Keratinocyte (primary cell): ENCODE measurements at regions not wholly inside any gene's neighbourhood (a gene's known extent, or its start where the extent isn't known, plus 50 kb on each side); places are given as distances from the start of the nearest gene placed in this dataset.

ENCODE experiments used
- DNase-seq: peaks from one replicate; pipeline ENCODE4 v3.0.0-alpha.2; 2011; ENCODE audit warnings: low read depth, missing footprints, low spot score
- FAIRE-seq: peaks from 2 replicates; lab custom pipeline; 2011; peaks lifted over from hg19 to GRCh38; lab: Jason Lieb, UNC
- H2AFZ ChIP-seq: 2 replicates; pipeline ENCODE4 v1.6.0; 2012; ENCODE audit warnings: low read length, control low read depth, inconsistent platforms; ENCODE audit not compliant: control insufficient read depth
- H3K27ac ChIP-seq: 2 replicates; pipeline ENCODE4 v1.5.1; 2011; ENCODE audit warnings: low read length; ENCODE audit not compliant: control insufficient read depth, insufficient read depth
- H3K27me3 ChIP-seq: 3 replicates; pipeline ENCODE4 v1.6.0; 2011; ENCODE audit warnings: low read length; ENCODE audit not compliant: control insufficient read depth, insufficient read depth; ENCODE audit errors: extremely low read depth
- H3K36me3 ChIP-seq, 2 experiments: 2 replicates in 1 of 2; 3 replicates in 1 of 2; pipeline ENCODE4 v1.5.1; 2011; ENCODE audit warnings: low read length in 2 of 2, mild to moderate bottlenecking in 1 of 2; ENCODE audit not compliant: control insufficient read depth in 2 of 2, insufficient read depth in 2 of 2; ENCODE audit errors: extremely low read depth in 1 of 2
- H3K4me1 ChIP-seq: 3 replicates; pipeline ENCODE4 v1.5.1; 2011; ENCODE audit warnings: low read length; ENCODE audit not compliant: control insufficient read depth, insufficient read depth; ENCODE audit errors: extremely low read depth
- H3K4me2 ChIP-seq: 3 replicates; pipeline ENCODE4 v1.6.0; 2011; ENCODE audit warnings: low read depth, low read length; ENCODE audit not compliant: control insufficient read depth, insufficient read depth; ENCODE audit errors: extremely low read depth
- H3K4me3 ChIP-seq, 3 experiments: fragments of 200-600 bp in 1 of 3; sonication (generic) in 1 of 3; 2 replicates in 2 of 3; 3 replicates in 1 of 3; pipeline ENCODE4 v1.5.1; 2011 to 2016; ENCODE audit warnings: low read length in 3 of 3, mild to moderate bottlenecking in 3 of 3, control low read depth in 2 of 3, inconsistent platforms in 1 of 3, low read depth in 1 of 3, mixed read lengths in 1 of 3, mixed run types in 1 of 3, moderate library complexity in 1 of 3; ENCODE audit not compliant: control insufficient read depth in 2 of 3, insufficient read depth in 2 of 3; ENCODE audit errors: extremely low read depth in 1 of 3
- H3K79me2 ChIP-seq: 2 replicates; pipeline ENCODE4 v1.6.0; 2012; ENCODE audit warnings: low read length; ENCODE audit not compliant: control insufficient read depth, insufficient read depth
- H3K9ac ChIP-seq: 3 replicates; pipeline ENCODE4 v1.6.0; 2011; ENCODE audit warnings: low read length; ENCODE audit not compliant: control insufficient read depth, insufficient read depth; ENCODE audit errors: extremely low read depth
- H3K9me1 ChIP-seq: 3 replicates; pipeline ENCODE4 v1.6.0; 2011; ENCODE audit warnings: low read length; ENCODE audit not compliant: control insufficient read depth, insufficient read depth; ENCODE audit errors: extremely low read depth
- H3K9me3 ChIP-seq: 2 replicates; pipeline ENCODE4 v1.5.1; 2012; ENCODE audit warnings: low read depth, low read length; ENCODE audit not compliant: control insufficient read depth
- H4K20me1 ChIP-seq: 3 replicates; pipeline ENCODE4 v1.6.0; 2011; ENCODE audit warnings: low read length; ENCODE audit not compliant: control insufficient read depth, insufficient read depth; ENCODE audit errors: extremely low read depth
- EZH2 ChIP-seq: IDR thresholded peaks from one replicate; pipeline ENCODE4 v1.6.1; 2012; ENCODE audit warnings: inconsistent platforms, mild to moderate bottlenecking, low read length, moderate library complexity
- dilution Hi-C: fragments of 300-500 bp; cut with MboI; formaldehyde crosslinking; loops from one replicate; pipeline ENCODE4 v1.7.0; 2020; ENCODE audit warnings: low sequenced_read_pairs; ENCODE audit not compliant: extremely low pct_ligation_motif_present
- TF ChIP-seq, protein P1 (sequence below), 3 experiments: IDR thresholded peaks in 1 of 3; conservative IDR thresholded peaks in 1 of 3; optimal IDR thresholded peaks in 1 of 3; 2 replicates in 2 of 3; 3 replicates in 1 of 3; pipeline versions ENCODE3 to v1.5.1; 2011; ENCODE audit warnings: low read length in 3 of 3, mild to moderate bottlenecking in 3 of 3, moderate library complexity in 2 of 3, control low read depth in 1 of 3, inconsistent platforms in 1 of 3; ENCODE audit not compliant: insufficient read depth in 2 of 3; ENCODE audit errors: extremely low read depth in 1 of 3

DNA sequence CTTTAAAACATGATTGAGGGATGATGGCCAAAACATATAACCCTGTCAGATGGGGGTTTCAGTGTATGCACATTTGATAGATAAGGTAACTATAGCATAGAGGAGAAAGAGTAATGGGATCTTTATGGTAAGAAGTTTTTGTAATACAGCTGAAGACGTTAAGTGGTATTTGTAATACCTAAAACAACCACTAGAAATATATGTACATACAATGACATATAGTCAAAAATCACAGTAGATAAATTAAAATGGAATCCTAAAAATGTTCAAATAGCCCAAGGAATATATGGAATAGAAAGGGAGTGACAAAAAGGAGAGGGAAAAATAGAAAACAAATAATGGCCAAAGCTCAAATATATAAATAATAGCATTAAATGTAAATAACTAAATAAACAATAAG, 371.3 kb upstream of the FSTL5 start:
- Histone ChIP-seq H3K4me3 (no peak overlapping the region), H3K4me1 (no peaks in the 10 kb centered on the region), H3K36me3 (no peaks in the 10 kb centered on the region), H3K27ac (no peak overlapping the region), H2AFZ (no peak overlapping the region), H3K9ac (no peak overlapping the region), H3K79me2 (no peaks in the 10 kb centered on the region), H3K4me2 (no peak overlapping the region), H3K27me3 (no peaks in the 10 kb centered on the region), H4K20me1 (no peaks in the 10 kb centered on the region), H3K9me1 (no peaks in the 10 kb centered on the region), H3K9me3 (no peaks in the 10 kb centered on the region)
- no peak for DNase-seq
- dilution Hi-C loops: no loop called here
- no peak for FAIRE-seq
- TF ChIP-seq EZH2: no peak
- TF ChIP-seq, protein P1, sequence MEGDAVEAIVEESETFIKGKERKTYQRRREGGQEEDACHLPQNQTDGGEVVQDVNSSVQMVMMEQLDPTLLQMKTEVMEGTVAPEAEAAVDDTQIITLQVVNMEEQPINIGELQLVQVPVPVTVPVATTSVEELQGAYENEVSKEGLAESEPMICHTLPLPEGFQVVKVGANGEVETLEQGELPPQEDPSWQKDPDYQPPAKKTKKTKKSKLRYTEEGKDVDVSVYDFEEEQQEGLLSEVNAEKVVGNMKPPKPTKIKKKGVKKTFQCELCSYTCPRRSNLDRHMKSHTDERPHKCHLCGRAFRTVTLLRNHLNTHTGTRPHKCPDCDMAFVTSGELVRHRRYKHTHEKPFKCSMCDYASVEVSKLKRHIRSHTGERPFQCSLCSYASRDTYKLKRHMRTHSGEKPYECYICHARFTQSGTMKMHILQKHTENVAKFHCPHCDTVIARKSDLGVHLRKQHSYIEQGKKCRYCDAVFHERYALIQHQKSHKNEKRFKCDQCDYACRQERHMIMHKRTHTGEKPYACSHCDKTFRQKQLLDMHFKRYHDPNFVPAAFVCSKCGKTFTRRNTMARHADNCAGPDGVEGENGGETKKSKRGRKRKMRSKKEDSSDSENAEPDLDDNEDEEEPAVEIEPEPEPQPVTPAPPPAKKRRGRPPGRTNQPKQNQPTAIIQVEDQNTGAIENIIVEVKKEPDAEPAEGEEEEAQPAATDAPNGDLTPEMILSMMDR (optimal IDR thresholded peaks at IDR 0.05 in 1 of 3, IDR thresholded peaks at IDR 0.05 in 1 of 3, conservative IDR thresholded peaks at IDR 0.05 in 1 of 3; ENCODE audit: extremely low read depth in 1 of 3, insufficient read depth in 2 of 3, low read length in 3 of 3): no peak

DNA sequence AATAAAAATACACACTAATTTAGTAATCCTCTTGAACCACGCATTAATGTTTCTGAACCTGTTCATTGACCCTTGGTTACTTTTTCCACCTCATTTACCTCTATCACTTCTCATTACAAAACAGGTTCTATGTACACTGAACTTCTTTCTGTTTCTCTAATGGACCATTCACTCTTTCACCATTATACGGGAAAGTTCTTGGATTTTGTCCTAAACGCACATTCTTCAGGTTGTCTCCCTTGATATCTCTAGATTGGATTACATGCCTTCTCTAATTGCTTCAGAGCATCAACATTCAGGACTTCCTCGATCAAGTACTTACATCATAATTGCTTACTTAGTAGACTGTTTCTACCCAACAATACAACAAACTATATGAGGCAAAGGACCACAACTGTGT, 359.4 kb upstream of the FSTL5 start:
- Histone ChIP-seq H3K4me1 (no peaks in the 10 kb centered on the region), H3K79me2 (no peaks in the 10 kb centered on the region), H3K9me1 (no peaks in the 10 kb centered on the region), H2AFZ (no peak overlapping the region), H3K9ac (no peak overlapping the region), H3K9me3 (no peaks in the 10 kb centered on the region), H3K27me3 (no peaks in the 10 kb centered on the region), H3K4me3 (no peak overlapping the region), H4K20me1 (no peaks in the 10 kb centered on the region), H3K4me2 (no peak overlapping the region), H3K27ac (no peak overlapping the region), H3K36me3 (no peaks in the 10 kb centered on the region)
- DNase-seq: no peak
- dilution Hi-C loops: loop anchor here (25.0 kb wide), 1 partner anchor 514 kb away; no protein-coding TSS in a partner anchor
- TF ChIP-seq EZH2: no peak
- TF ChIP-seq, protein P1 (optimal IDR thresholded peaks at IDR 0.05 in 1 of 3, IDR thresholded peaks at IDR 0.05 in 1 of 3, conservative IDR thresholded peaks at IDR 0.05 in 1 of 3; ENCODE audit: extremely low read depth in 1 of 3, insufficient read depth in 2 of 3, low read length in 3 of 3): no peak
- no peak for FAIRE-seq
